Naive thymus-derived CD8-positive, alpha-beta T cell (primary cell): ENCODE measurements at regions not wholly inside any gene's neighbourhood (a gene's known extent, or its start where the extent isn't known, plus 50 kb on each side); places are given as distances from the start of the nearest gene placed in this dataset.
"Not testable (repeated sequence)": the region's sequence is repeated elsewhere in the genome, so short reads cannot be mapped to it uniquely, and the experiment has no call there.

Experiments used
- ATAC-seq, 2 donors: fragments of 150-1000 bp; cut with Tn5 transposase in 1 of 2; sonication (Bioruptor Pico), chemical (Tn5 transposase) in 1 of 2; 1 replicate in 1 of 2; 2 replicates in 1 of 2; pipeline ENCODE4 v1.10.0; 2021; ENCODE audit warnings: mild to moderate bottlenecking in 2 of 2, moderate library complexity in 2 of 2
- POLR2A ChIA-PET: fragments of 350-600 bp; sonication (Branson Sonifier 250); formaldehyde crosslinking; loops from one replicate; lab custom pipeline; 2021; ENCODE audit warnings: antibody characterized with exemption; lab: Charles Lee
- DNase-seq, 10 donors: peaks; one replicate each; pipeline versions ENCODE4 v3.0.0 to v3.0.0-alpha.2; 2020 to 2022
- H3K27ac Mint-ChIP-seq, 10 donors: one replicate each; pipeline ENCODE4 v1.8.0; 2020 to 2022; ENCODE audit warnings: mild to moderate bottlenecking in 10 of 10, mixed read lengths in 10 of 10, moderate library complexity in 4 of 10, inconsistent platforms in 1 of 10
- H3K27me3 Mint-ChIP-seq, 5 donors: one replicate each; pipeline ENCODE4 v1.8.0; 2021 to 2022; ENCODE audit warnings: mixed read lengths in 5 of 5
- H3K36me3 Mint-ChIP-seq, 3 donors: one replicate each; pipeline ENCODE4 v1.8.0; 2020 to 2022; ENCODE audit warnings: mixed read lengths in 3 of 3, mild to moderate bottlenecking in 2 of 3, inconsistent platforms in 1 of 3
- H3K4me1 Mint-ChIP-seq, 4 donors: one replicate each; pipeline ENCODE4 v1.8.0; 2021 to 2022; ENCODE audit warnings: mixed read lengths in 4 of 4
- H3K4me3 Mint-ChIP-seq, 10 donors: one replicate each; pipeline ENCODE4 v1.8.0; 2020 to 2022; ENCODE audit warnings: mild to moderate bottlenecking in 10 of 10, mixed read lengths in 10 of 10, moderate library complexity in 6 of 10, inconsistent platforms in 1 of 10
- H3K9me3 Mint-ChIP-seq, 9 donors: one replicate each; pipeline ENCODE4 v1.8.0; 2020 to 2022; ENCODE audit warnings: mixed read lengths in 9 of 9, mild to moderate bottlenecking in 3 of 9, inconsistent platforms in 1 of 9, moderate library complexity in 1 of 9

- Mint-ChIP-seq H3K4me1 (no peaks in the 10 kb centered on the region), H3K27ac (no peak overlapping the region), H3K36me3 (no peaks in the 10 kb centered on the region), H3K27me3 (peaks cover 3 to 16% (median 8%) of the 10 kb centered on the region in 5 donors), H3K9me3 (peaks cover 0 to 5% (median 2%) of the 10 kb centered on the region in 9 donors), H3K4me3 (no peak overlapping the region)
- DNase-seq = no peak
- POLR2A ChIA-PET = no interaction called here
- no peak for ATAC-seq
These were observed 180.0 kb upstream of the C11orf58 start for GRCh38 chr11:16558494-16558893.

GRCh38 chr11:16555956-16556355, 182.5 kb upstream of the C11orf58 start:
- Mint-ChIP-seq H3K36me3 (no peaks in the 10 kb centered on the region), H3K4me1 (no peaks in the 10 kb centered on the region), H3K27me3 (peaks cover 0 to 4% (median 0%) of the 10 kb centered on the region in 5 donors), H3K9me3 (peaks cover 0 to 7% (median 0%) of the 10 kb centered on the region in 9 donors), H3K27ac (no peak overlapping the region), H3K4me3 (no peak overlapping the region)
- no peak for DNase-seq
- POLR2A ChIA-PET = no interaction called here
- ATAC-seq = no peak

- Mint-ChIP-seq H3K4me1 (no peaks in the 10 kb centered on the region), H3K27ac (no peak overlapping the region), H3K36me3 (no peaks in the 10 kb centered on the region), H3K27me3 (no peaks in the 10 kb centered on the region), H3K9me3 (peaks cover 0 to 7% (median 0%) of the 10 kb centered on the region in 9 donors), H3K4me3 (no peak overlapping the region)
- DNase-seq (no peak), ATAC-seq (no peak)
- POLR2A ChIA-PET = no interaction called here
These were observed 184.1 kb upstream of the C11orf58 start for GRCh38 chr11:16554361-16554760.

GRCh38 chr11:16547879-16548278, 190.6 kb upstream of the C11orf58 start:
- no peak for DNase-seq
- no peaks in the 10 kb centered on the region for H3K36me3 Mint-ChIP-seq
- no peak overlapping the region for H3K27ac Mint-ChIP-seq
- no peak for ATAC-seq
- H3K27me3 Mint-ChIP-seq = peaks cover 0 to 1% (median 0%) of the 10 kb centered on the region in 5 donors
- H3K9me3 Mint-ChIP-seq = peaks cover 0 to 21% (median 7%) of the 10 kb centered on the region in 9 donors
- H3K4me1 Mint-ChIP-seq = no peaks in the 10 kb centered on the region
- no peak overlapping the region for H3K4me3 Mint-ChIP-seq
- POLR2A ChIA-PET = no interaction called here

DNA sequence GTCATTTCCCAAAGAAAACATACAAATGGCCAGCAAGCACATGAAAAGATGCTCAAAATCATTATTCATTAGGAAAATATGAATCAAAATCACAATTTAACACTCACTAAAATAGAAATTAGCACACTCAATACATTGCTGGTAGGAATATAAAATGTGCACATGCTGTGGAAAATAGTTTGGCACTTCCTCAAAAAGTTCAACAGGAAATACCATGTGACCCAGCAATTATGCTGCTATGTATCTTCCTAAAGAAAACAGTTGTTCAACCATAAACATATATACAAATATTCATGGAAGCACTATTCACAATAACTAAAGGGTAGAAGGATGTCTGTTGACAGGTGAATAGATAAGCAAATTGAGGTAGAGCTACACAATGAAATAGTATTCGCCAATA, 187.3 kb upstream of the SOX6 start:
- POLR2A ChIA-PET = no interaction called here
- DNase-seq = no peak

GRCh38 chr11:16542353-16542752, 186.0 kb upstream of the SOX6 start:
- ATAC-seq = no peak
- peaks cover 5 to 36% (median 14%) of the 10 kb centered on the region in 9 donors for H3K9me3 Mint-ChIP-seq

More for the DNA sequence above, 187.3 kb upstream of the SOX6 start:
- peaks cover 0 to 3% (median 0%) of the 10 kb centered on the region in 5 donors for H3K27me3 Mint-ChIP-seq
- ATAC-seq = no peak
- H3K27ac Mint-ChIP-seq = no peak overlapping the region
- H3K4me1 Mint-ChIP-seq = no peaks in the 10 kb centered on the region
- H3K36me3 Mint-ChIP-seq = no peaks in the 10 kb centered on the region
- no peak overlapping the region for H3K4me3 Mint-ChIP-seq
- H3K9me3 Mint-ChIP-seq = peaks cover 5 to 31% (median 15%) of the 10 kb centered on the region in 9 donors

GRCh38 chr11:16536513-16536912, 180.2 kb upstream of the SOX6 start:
- no peak overlapping the region for H3K27ac Mint-ChIP-seq
- no peak for DNase-seq
- POLR2A ChIA-PET = no interaction called here
- peaks cover 0 to 2% (median 0%) of the 10 kb centered on the region in 4 donors for H3K4me1 Mint-ChIP-seq
- peaks cover 3 to 49% (median 12%) of the 10 kb centered on the region in 9 donors for H3K9me3 Mint-ChIP-seq
- no peak for ATAC-seq
- peaks cover 0 to 14% (median 1%) of the 10 kb centered on the region in 5 donors for H3K27me3 Mint-ChIP-seq
- no peaks in the 10 kb centered on the region for H3K36me3 Mint-ChIP-seq
- no peak overlapping the region for H3K4me3 Mint-ChIP-seq

More at GRCh38 chr11:16542353-16542752, 186.0 kb upstream of the SOX6 start:
- H3K27ac Mint-ChIP-seq = no peak overlapping the region
- H3K27me3 Mint-ChIP-seq = peaks cover 0 to 6% (median 0%) of the 10 kb centered on the region in 5 donors
- H3K4me1 Mint-ChIP-seq = no peaks in the 10 kb centered on the region
- no peak overlapping the region for H3K4me3 Mint-ChIP-seq
- H3K36me3 Mint-ChIP-seq = no peaks in the 10 kb centered on the region
- DNase-seq = no peak
- POLR2A ChIA-PET = no interaction called here

DNA sequence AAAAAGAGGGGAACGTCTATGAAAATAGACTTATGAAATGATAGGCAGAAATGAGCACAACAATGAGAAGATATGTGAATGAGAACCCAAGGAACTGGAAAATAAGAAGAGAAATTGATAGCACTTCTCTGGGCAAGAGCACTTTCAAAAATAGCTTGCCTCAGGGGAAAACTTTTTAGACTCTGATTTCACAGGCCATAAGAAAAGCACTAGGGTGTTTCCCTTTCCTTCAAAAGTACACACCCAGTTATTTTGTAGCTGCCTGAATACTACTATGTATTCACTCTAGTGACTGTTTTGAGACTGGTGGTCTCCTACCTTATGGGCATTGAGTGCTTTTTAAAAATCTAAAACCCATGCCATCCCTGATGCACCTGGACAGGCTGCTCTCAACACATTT, 172.3 kb upstream of the SOX6 start:
- Mint-ChIP-seq H3K9me3 (peaks cover 0 to 8% (median 0%) of the 10 kb centered on the region in 9 donors), H3K27me3 (peaks cover 0 to 3% (median 0%) of the 10 kb centered on the region in 5 donors), H3K4me3 (no peak overlapping the region), H3K4me1 (no peaks in the 10 kb centered on the region), H3K27ac (no peak overlapping the region), H3K36me3 (no peaks in the 10 kb centered on the region)
- POLR2A ChIA-PET = no interaction called here
- DNase-seq (no peak), ATAC-seq (no peak)

DNA sequence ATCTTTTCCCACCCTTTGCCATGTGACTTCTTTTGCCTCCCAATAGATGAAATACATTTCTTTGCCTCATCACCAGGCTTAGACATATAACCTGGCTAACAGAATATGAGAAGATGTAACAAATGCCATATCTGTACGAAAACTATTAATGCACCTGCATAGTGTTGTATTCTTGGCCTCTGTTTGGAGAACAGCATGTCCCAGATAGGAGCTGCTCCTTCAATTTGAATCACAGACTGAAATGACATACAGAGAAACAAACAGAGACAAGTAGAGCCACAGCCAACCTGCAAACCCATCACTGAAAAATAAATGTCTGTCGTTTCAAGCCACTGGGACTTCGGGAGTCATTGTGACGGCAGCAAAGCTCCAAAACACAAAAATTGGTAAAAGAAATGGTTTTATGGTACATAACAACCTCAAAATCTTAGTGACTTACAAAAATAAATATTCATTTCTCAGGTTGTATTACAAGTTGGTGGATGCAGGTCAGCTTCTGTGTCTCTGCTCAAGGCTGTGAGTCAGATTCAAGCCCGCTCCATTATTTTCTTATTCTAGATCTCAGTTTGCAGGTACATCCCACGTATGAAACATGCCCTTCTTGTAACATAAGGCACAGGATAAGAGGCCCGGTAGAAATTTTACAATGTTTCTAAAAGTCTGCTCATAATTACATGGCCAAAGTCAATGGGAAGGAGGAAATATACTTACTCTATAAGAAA, 171.3 kb upstream of the SOX6 start:
- POLR2A ChIA-PET = no interaction called here
- Mint-ChIP-seq H3K27ac (no peak overlapping the region), H3K4me3 (no peak overlapping the region), H3K4me1 (no peaks in the 10 kb centered on the region), H3K27me3 (peaks cover 0 to 3% (median 0%) of the 10 kb centered on the region in 5 donors), H3K36me3 (no peaks in the 10 kb centered on the region), H3K9me3 (peaks cover 0 to 14% (median 0%) of the 10 kb centered on the region in 9 donors)
- no peak for ATAC-seq
- no peak for DNase-seq

- no peak for DNase-seq
- H3K36me3 Mint-ChIP-seq = no peaks in the 10 kb centered on the region
- no peak overlapping the region for H3K4me3 Mint-ChIP-seq
These were observed 170.6 kb upstream of the SOX6 start for GRCh38 chr11:16526947-16527346.

GRCh38 chr11:16520713-16521112, 164.4 kb upstream of the SOX6 start:
- POLR2A ChIA-PET, H3K36me3 Mint-ChIP-seq, H3K4me1 Mint-ChIP-seq, H3K4me3 Mint-ChIP-seq, H3K27ac Mint-ChIP-seq, ATAC-seq, DNase-seq, H3K27me3 Mint-ChIP-seq: not testable (repeated sequence)
- H3K9me3 Mint-ChIP-seq = peaks cover 4 to 45% (median 10%) of the 10 kb centered on the region in 9 donors

More at GRCh38 chr11:16526947-16527346, 170.6 kb upstream of the SOX6 start:
- no peak for ATAC-seq
- Mint-ChIP-seq H3K27me3 (peaks cover 0 to 3% (median 0%) of the 10 kb centered on the region in 5 donors), H3K4me1 (no peaks in the 10 kb centered on the region), H3K9me3 (peaks cover 0 to 20% (median 0%) of the 10 kb centered on the region in 9 donors), H3K27ac (no peak overlapping the region)
- POLR2A ChIA-PET = no interaction called here

GRCh38 chr11:16512899-16513241, 156.5 kb upstream of the SOX6 start:
- Mint-ChIP-seq H3K36me3 (no peaks in the 10 kb centered on the region), H3K9me3 (peaks cover under 1 to 19% (median 6%) of the 10 kb centered on the region in 9 donors), H3K27ac (no peak overlapping the region), H3K27me3 (no peaks in the 10 kb centered on the region), H3K4me3 (no peak overlapping the region), H3K4me1 (no peaks in the 10 kb centered on the region)
- DNase-seq = no peak
- POLR2A ChIA-PET = no interaction called here
- no peak for ATAC-seq

DNA sequence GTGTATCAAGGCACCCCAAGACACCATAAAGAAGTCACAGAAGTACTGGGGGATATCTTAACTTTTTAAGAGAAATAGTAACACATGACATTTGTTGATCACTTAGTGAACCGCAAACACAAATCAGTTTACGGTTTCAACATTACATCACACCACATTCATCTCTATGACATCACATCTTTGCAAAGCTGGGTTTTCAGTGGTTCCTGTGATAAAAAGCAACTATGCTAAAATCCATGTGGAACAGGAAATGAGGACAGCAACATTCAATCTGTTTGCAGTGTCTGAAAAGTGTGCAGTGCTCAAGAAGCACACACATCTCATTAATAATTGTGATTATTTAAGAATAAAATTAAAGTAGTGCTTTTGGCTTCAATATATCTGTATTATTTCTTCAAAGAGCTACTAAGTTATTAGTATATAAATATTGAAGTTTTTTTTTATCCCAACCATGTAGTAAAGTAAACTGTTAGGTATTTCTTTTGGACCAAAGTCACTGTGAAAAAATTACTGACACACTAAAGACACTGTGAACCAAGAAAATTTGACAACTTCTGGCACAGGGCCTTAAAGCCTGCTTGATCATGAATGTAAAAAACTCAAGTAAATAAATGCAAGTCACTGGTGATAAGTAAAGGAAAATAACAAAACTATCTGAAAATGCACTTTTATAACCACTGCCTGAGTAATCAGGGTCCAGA, 156.0 kb upstream of the SOX6 start:
- H3K9me3 Mint-ChIP-seq = peaks cover 3 to 20% (median 6%) of the 10 kb centered on the region in 9 donors

More for the DNA sequence above, 156.0 kb upstream of the SOX6 start:
- no peak overlapping the region for H3K27ac Mint-ChIP-seq
- ATAC-seq (no peak), DNase-seq (no peak)
- peaks cover 0 to 2% (median 0%) of the 10 kb centered on the region in 3 donors for H3K36me3 Mint-ChIP-seq
- no peak overlapping the region for H3K4me3 Mint-ChIP-seq
- no peaks in the 10 kb centered on the region for H3K4me1 Mint-ChIP-seq
- POLR2A ChIA-PET = no interaction called here
- H3K27me3 Mint-ChIP-seq = no peaks in the 10 kb centered on the region
